Gastroesophageal sphincter (tissue), 3 donors: ENCODE measurements at regions not wholly inside any gene's neighbourhood (a gene's known extent, or its start where the extent isn't known, plus 50 kb on each side); places are given as distances from the start of the nearest gene placed in this dataset.

Experiments used
- CTCF ChIP-seq, 4 experiments: fragments of 200-600 bp in 2 of 4; fragments of 450-650 bp in 2 of 4; sonication (generic) in 1 of 4; IDR thresholded peaks; one replicate each; pipeline ENCODE4 v1.5.1; 2017 to 2019; ENCODE audit warnings: antibody characterized with exemption in 4 of 4, mild to moderate bottlenecking in 2 of 4, moderate library complexity in 2 of 4
- EP300 ChIP-seq: sonication (generic); formaldehyde crosslinking; IDR thresholded peaks from one replicate; pipeline ENCODE4 v1.6.1; 2017; ENCODE audit warnings: antibody characterized with exemption, mild to moderate bottlenecking
- POLR2A ChIP-seq, 2 donors: fragments of 450-650 bp; IDR thresholded peaks; one replicate each; pipeline ENCODE4 v1.6.1; 2017; ENCODE audit warnings: antibody characterized with exemption in 2 of 2, mild to moderate bottlenecking in 2 of 2, moderate library complexity in 1 of 2
- POLR2AphosphoS5 ChIP-seq: sonication (generic); formaldehyde crosslinking; IDR thresholded peaks from one replicate; pipeline ENCODE4 v1.6.1; 2017; ENCODE audit warnings: antibody characterized with exemption

- no peak for TF ChIP-seq POLR2AphosphoS5
- TF ChIP-seq CTCF (IDR thresholded peaks at IDR 0.05): no peak
- no peak for TF ChIP-seq EP300
- no peak for TF ChIP-seq POLR2A (IDR thresholded peaks at IDR 0.05)
Observed at GRCh38 chr14:86168371-86168770, 638.4 kb downstream of the FLRT2 start.
